ENCODE measurements at regions not wholly inside any gene's neighbourhood (a gene's known extent, or its start where the extent isn't known, plus 50 kb on each side); places are given as distances from the start of the nearest gene placed in this dataset.

GRCh38 chr7:153090764-153091163 is 331.2 kb downstream of the ACTR3B start:
- no peaks in the 10 kb centered on the region for H3K4me1 ChIP-seq (ENCODE audit: low read length)
- no peak overlapping the region for H3K4me3 ChIP-seq (ENCODE audit: low read length)
- H3K36me3 ChIP-seq (replicated peaks; ENCODE audit: low read depth, low read length), result no peaks in the 10 kb centered on the region
- no peak overlapping the region for H2AFZ ChIP-seq (ENCODE audit: low read depth, low read length)
- H4K20me1 ChIP-seq (ENCODE audit: insufficient read depth, low read length), result no peaks in the 10 kb centered on the region
- no peaks in the 10 kb centered on the region; the same call in 1 of the 2 replicates for H3K27me3 ChIP-seq (ENCODE audit: low read depth, low read length)
- TF ChIP-seq, protein P1, sequence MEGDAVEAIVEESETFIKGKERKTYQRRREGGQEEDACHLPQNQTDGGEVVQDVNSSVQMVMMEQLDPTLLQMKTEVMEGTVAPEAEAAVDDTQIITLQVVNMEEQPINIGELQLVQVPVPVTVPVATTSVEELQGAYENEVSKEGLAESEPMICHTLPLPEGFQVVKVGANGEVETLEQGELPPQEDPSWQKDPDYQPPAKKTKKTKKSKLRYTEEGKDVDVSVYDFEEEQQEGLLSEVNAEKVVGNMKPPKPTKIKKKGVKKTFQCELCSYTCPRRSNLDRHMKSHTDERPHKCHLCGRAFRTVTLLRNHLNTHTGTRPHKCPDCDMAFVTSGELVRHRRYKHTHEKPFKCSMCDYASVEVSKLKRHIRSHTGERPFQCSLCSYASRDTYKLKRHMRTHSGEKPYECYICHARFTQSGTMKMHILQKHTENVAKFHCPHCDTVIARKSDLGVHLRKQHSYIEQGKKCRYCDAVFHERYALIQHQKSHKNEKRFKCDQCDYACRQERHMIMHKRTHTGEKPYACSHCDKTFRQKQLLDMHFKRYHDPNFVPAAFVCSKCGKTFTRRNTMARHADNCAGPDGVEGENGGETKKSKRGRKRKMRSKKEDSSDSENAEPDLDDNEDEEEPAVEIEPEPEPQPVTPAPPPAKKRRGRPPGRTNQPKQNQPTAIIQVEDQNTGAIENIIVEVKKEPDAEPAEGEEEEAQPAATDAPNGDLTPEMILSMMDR (IDR thresholded peaks at IDR 0.05; ENCODE audit: low read depth, low read length), result no peak
- no peak for TF ChIP-seq EZH2phosphoT487 (IDR thresholded peaks at IDR 0.05; ENCODE audit: low read depth)
- no peak overlapping the region for H3K27ac ChIP-seq (ENCODE audit: low read length)
- no peak overlapping the region for H3K4me2 ChIP-seq (ENCODE audit: low read length)
- no peak overlapping the region for H3K9ac ChIP-seq (ENCODE audit: low read length)
- no peaks in the 10 kb centered on the region for H3K9me3 ChIP-seq (ENCODE audit: insufficient read depth, low read length)
- no peaks in the 10 kb centered on the region for H3K79me2 ChIP-seq (ENCODE audit: low read length)

- H3K4me3 ChIP-seq (ENCODE audit: low read length), result no peak overlapping the region
- no peak overlapping the region for H3K27ac ChIP-seq (ENCODE audit: low read length)
- H3K4me1 ChIP-seq (ENCODE audit: low read length), result no peaks in the 10 kb centered on the region
- H3K9ac ChIP-seq (ENCODE audit: low read length), result no peak overlapping the region
- H3K79me2 ChIP-seq (ENCODE audit: low read length), result no peaks in the 10 kb centered on the region
- H3K27me3 ChIP-seq (ENCODE audit: low read depth, low read length), result no peaks in the 10 kb centered on the region; the same call in 1 of the 2 replicates
- TF ChIP-seq EZH2phosphoT487 (IDR thresholded peaks at IDR 0.05; ENCODE audit: low read depth), result no peak
- TF ChIP-seq, protein P1 (IDR thresholded peaks at IDR 0.05; ENCODE audit: low read depth, low read length), result no peak
- H2AFZ ChIP-seq (ENCODE audit: low read depth, low read length), result no peak overlapping the region
- H3K36me3 ChIP-seq (replicated peaks; ENCODE audit: low read depth, low read length), result no peaks in the 10 kb centered on the region
- H3K4me2 ChIP-seq (ENCODE audit: low read length), result no peak overlapping the region
- no peaks in the 10 kb centered on the region for H3K9me3 ChIP-seq (ENCODE audit: insufficient read depth, low read length)
- no peaks in the 10 kb centered on the region for H4K20me1 ChIP-seq (ENCODE audit: insufficient read depth, low read length)
Observed at GRCh38 chr7:153091477-153091876, 331.9 kb downstream of the ACTR3B start.

DNA sequence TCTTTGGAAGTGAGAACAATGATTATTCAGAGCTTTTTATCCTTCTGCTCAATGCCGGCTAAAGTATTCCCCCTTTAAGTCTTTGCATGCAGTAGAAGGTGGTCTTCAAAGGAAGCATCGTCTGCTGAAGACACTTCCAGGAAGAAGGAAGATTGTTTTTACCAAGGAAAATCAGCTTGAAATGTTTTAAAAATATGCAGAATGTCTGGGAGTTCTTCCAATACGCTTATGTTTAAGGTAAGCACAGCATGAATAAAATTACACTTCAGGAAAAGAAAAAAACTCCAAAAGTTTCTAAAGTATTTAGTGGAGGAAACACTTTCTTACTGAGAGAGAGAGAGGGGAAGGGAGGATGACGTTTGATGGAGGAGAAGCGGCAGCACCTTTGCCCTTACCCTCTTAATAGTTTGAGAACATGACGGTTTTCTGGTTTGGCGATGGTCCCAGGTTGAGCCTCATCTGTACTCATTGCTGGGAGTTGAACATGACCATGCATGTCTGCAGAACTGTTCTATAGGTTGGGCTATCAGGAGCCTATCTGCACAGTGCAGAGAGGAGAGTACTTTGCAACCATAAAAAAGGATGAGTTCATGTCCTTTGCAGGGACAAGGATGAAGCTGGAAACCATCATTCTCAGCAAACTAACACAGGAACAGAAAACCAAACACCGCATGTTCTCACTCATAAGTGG is 338.1 kb downstream of the ACTR3B start:
- H3K36me3 ChIP-seq (replicated peaks; ENCODE audit: low read depth, low read length), result no peaks in the 10 kb centered on the region
- TF ChIP-seq, protein P1 (IDR thresholded peaks at IDR 0.05; ENCODE audit: low read depth, low read length), result no peak
- no peak for TF ChIP-seq EZH2phosphoT487 (IDR thresholded peaks at IDR 0.05; ENCODE audit: low read depth)
- no peaks in the 10 kb centered on the region for H3K79me2 ChIP-seq (ENCODE audit: low read length)
- H4K20me1 ChIP-seq (ENCODE audit: insufficient read depth, low read length), result no peaks in the 10 kb centered on the region
- no peak overlapping the region for H3K4me2 ChIP-seq (ENCODE audit: low read length)
- no peaks in the 10 kb centered on the region for H3K27me3 ChIP-seq (ENCODE audit: low read depth, low read length)
- H2AFZ ChIP-seq (ENCODE audit: low read depth, low read length), result no peak overlapping the region
- H3K9me3 ChIP-seq (ENCODE audit: insufficient read depth, low read length), result no peaks in the 10 kb centered on the region
- H3K9ac ChIP-seq (ENCODE audit: low read length), result no peak overlapping the region
- H3K4me3 ChIP-seq (ENCODE audit: low read length), result no peak overlapping the region
- H3K27ac ChIP-seq (ENCODE audit: low read length), result no peak overlapping the region
- H3K4me1 ChIP-seq (ENCODE audit: low read length), result no peaks in the 10 kb centered on the region

DNA sequence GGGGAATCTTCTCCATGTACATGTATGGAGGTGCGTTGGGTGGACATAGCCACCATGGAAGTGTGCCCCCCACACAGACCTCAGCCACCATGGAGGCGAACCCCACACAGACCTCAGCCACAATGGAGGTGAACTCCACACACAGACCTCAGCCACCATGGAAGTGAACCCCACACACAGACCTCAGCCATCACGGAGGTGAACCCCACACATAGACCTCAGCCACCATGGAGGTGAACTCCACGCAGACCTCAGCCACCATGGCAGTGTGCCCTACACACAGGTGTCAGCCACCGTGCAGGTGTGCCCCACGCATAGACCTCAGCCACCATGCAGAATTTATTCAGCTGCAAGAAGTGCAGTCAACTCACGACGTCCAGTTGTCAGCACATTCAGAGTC is 339.7 kb downstream of the ACTR3B start:
- H3K27me3 ChIP-seq (ENCODE audit: low read depth, low read length), result peaks cover 8% of the 10 kb centered on the region; the same call in 1 of the 2 replicates
- H3K4me3 ChIP-seq (ENCODE audit: low read length), result no peak overlapping the region
- no peak overlapping the region for H3K4me2 ChIP-seq (ENCODE audit: low read length)
- H3K9ac ChIP-seq (ENCODE audit: low read length), result no peak overlapping the region
- H3K79me2 ChIP-seq (ENCODE audit: low read length), result no peaks in the 10 kb centered on the region
- H3K9me3 ChIP-seq (ENCODE audit: insufficient read depth, low read length), result no peaks in the 10 kb centered on the region
- no peaks in the 10 kb centered on the region for H4K20me1 ChIP-seq (ENCODE audit: insufficient read depth, low read length)
- no peak overlapping the region for H3K27ac ChIP-seq (ENCODE audit: low read length)
- no peaks in the 10 kb centered on the region for H3K4me1 ChIP-seq (ENCODE audit: low read length)
- no peak overlapping the region for H2AFZ ChIP-seq (ENCODE audit: low read depth, low read length)
- H3K36me3 ChIP-seq (replicated peaks; ENCODE audit: low read depth, low read length), result no peaks in the 10 kb centered on the region
- TF ChIP-seq, protein P1 (IDR thresholded peaks at IDR 0.05; ENCODE audit: low read depth, low read length), result no peak
- TF ChIP-seq EZH2phosphoT487 (IDR thresholded peaks at IDR 0.05; ENCODE audit: low read depth), result no peak
